AG20443 (cell line): ENCODE measurements at regions not wholly inside any gene's neighbourhood (a gene's known extent, or its start where the extent isn't known, plus 50 kb on each side); places are given as distances from the start of the nearest gene placed in this dataset.
"Not testable (repeated sequence)": the region's sequence is repeated elsewhere in the genome, so short reads cannot be mapped to it uniquely, and the experiment has no call there.

Experiments used
- DNase-seq: peaks from one replicate; pipeline ENCODE4 v3.0.0; 2012; ENCODE audit warnings: low spot score, mixed read lengths

GRCh38 chr21:9745457-9746108 is 775.8 kb upstream of the TPTE start:
- DNase-seq = not testable (repeated sequence)

- not testable (repeated sequence) for DNase-seq
Measured at GRCh38 chr21:9746311-9746710, 775.1 kb upstream of the TPTE start.

GRCh38 chr21:9746831-9747606 is 774.4 kb upstream of the TPTE start:
- DNase-seq = not testable (repeated sequence)

GRCh38 chr21:9747870-9748269 is 773.5 kb upstream of the TPTE start:
- not testable (repeated sequence) for DNase-seq

GRCh38 chr21:9748451-9748850 is 772.9 kb upstream of the TPTE start:
- not testable (repeated sequence) for DNase-seq

GRCh38 chr21:9749741-9750230 is 771.6 kb upstream of the TPTE start:
- DNase-seq = not testable (repeated sequence)

- DNase-seq = no peak
Measured at GRCh38 chr21:9750341-9751086, 770.9 kb upstream of the TPTE start.

GRCh38 chr21:9751087-9751585 is 770.2 kb upstream of the TPTE start:
- DNase-seq = not testable (repeated sequence)

GRCh38 chr21:9752028-9752427 is 769.4 kb upstream of the TPTE start:
- DNase-seq = not testable (repeated sequence)

GRCh38 chr21:9753441-9753840 is 767.9 kb upstream of the TPTE start:
- not testable (repeated sequence) for DNase-seq

GRCh38 chr21:9753943-9754342 is 767.4 kb upstream of the TPTE start:
- no peak for DNase-seq

- not testable (repeated sequence) for DNase-seq
Measured at GRCh38 chr21:9754434-9754833, 766.9 kb upstream of the TPTE start.

GRCh38 chr21:9755611-9756010 is 765.8 kb upstream of the TPTE start:
- DNase-seq = no peak

- no peak for DNase-seq
Measured at GRCh38 chr21:9756677-9757076, 764.7 kb upstream of the TPTE start.

- DNase-seq = not testable (repeated sequence)
Measured at GRCh38 chr21:9757118-9757517, 764.3 kb upstream of the TPTE start.

GRCh38 chr21:9757572-9757971 is 763.8 kb upstream of the TPTE start:
- not testable (repeated sequence) for DNase-seq

GRCh38 chr21:9758141-9758540 is 763.2 kb upstream of the TPTE start:
- DNase-seq = no peak

- DNase-seq = no peak
Measured at GRCh38 chr21:9758888-9759287, 762.5 kb upstream of the TPTE start.

GRCh38 chr21:9759972-9760371 is 761.4 kb upstream of the TPTE start:
- no peak for DNase-seq

GRCh38 chr21:9760398-9761074 is 760.8 kb upstream of the TPTE start:
- no peak for DNase-seq

- DNase-seq = no peak
Measured at GRCh38 chr21:9763306-9763705, 758.1 kb upstream of the TPTE start.

- DNase-seq = no peak
Measured at GRCh38 chr21:9763807-9764206, 757.6 kb upstream of the TPTE start.
